Astrocyte of the cerebellum (primary cell): ENCODE measurements at regions not wholly inside any gene's neighbourhood (a gene's known extent, or its start where the extent isn't known, plus 50 kb on each side); places are given as distances from the start of the nearest gene placed in this dataset.

Source experiments
- DNase-seq: peaks from one replicate; pipeline ENCODE4 v3.0.0-alpha.2; 2011; ENCODE audit warnings: low read depth
- H3K4me3 ChIP-seq: 2 replicates; pipeline ENCODE4 v1.5.1; 2011; ENCODE audit warnings: mild to moderate bottlenecking, low read depth, low read length, moderate library complexity
- CTCF ChIP-seq: IDR thresholded peaks from 2 replicates; pipeline ENCODE4 v1.5.1; 2012; ENCODE audit warnings: low read length, low read depth, moderate library complexity, mild to moderate bottlenecking; ENCODE audit errors: missing control alignments
- in situ Hi-C: cut with HindIII; loops from 2 replicates; pipeline ENCODE4 v1.10.0; 2017; ENCODE audit warnings: low sequenced_read_pairs

GRCh38 chr1:175878775-175879174 is 135.4 kb upstream of the TNR start:
- TF ChIP-seq CTCF = no peak
- no peak for DNase-seq
- no peak overlapping the region for H3K4me3 ChIP-seq
- in situ Hi-C loops = no loop called here

- no peak for TF ChIP-seq CTCF
- in situ Hi-C loops = no loop called here
- DNase-seq = no peak
- H3K4me3 ChIP-seq = no peak overlapping the region
These were observed 134.7 kb upstream of the TNR start for GRCh38 chr1:175877939-175878737.

GRCh38 chr1:175875556-175875955 is 132.2 kb upstream of the TNR start:
- no peak overlapping the region for H3K4me3 ChIP-seq
- in situ Hi-C loops = no loop called here
- TF ChIP-seq CTCF = no peak
- no peak for DNase-seq

GRCh38 chr1:175874081-175874480 is 130.7 kb upstream of the TNR start:
- in situ Hi-C loops = no loop called here
- H3K4me3 ChIP-seq = no peak overlapping the region
- no peak for DNase-seq
- no peak for TF ChIP-seq CTCF

GRCh38 chr1:175873290-175873935 is 130.0 kb upstream of the TNR start:
- DNase-seq = no peak
- in situ Hi-C loops = no loop called here
- H3K4me3 ChIP-seq = no peak overlapping the region
- no peak for TF ChIP-seq CTCF

- H3K4me3 ChIP-seq = no peak overlapping the region
- no peak for TF ChIP-seq CTCF
- DNase-seq = no peak
- in situ Hi-C loops = no loop called here
These were observed 129.2 kb upstream of the TNR start for GRCh38 chr1:175872588-175872987.
